ENCODE measurements at regions not wholly inside any gene's neighbourhood (a gene's known extent, or its start where the extent isn't known, plus 50 kb on each side); places are given as distances from the start of the nearest gene placed in this dataset.

- TF ChIP-seq CTCF (IDR thresholded peaks at IDR 0.05) (no peak), POLR2A (IDR thresholded peaks at IDR 0.05) (no peak)
Observed at GRCh38 chr5:124365361-124365801, 381.1 kb downstream of the ZNF608 start.

All from thyroid gland (tissue), 4 donors.